ENCODE measurements at regions not wholly inside any gene's neighbourhood (a gene's known extent, or its start where the extent isn't known, plus 50 kb on each side); places are given as distances from the start of the nearest gene placed in this dataset.

GRCh38 chr9:26657958-26658357, 234.6 kb downstream of the CAAP1 start:
- Histone ChIP-seq H3K27ac (ENCODE audit: low read depth, low read length) (no peak overlapping the region), H3K4me1 (replicated peaks in 1 of 4; ENCODE audit: control insufficient read depth in 3 of 4, insufficient read depth in 4 of 4, low read length in 3 of 4) (no peaks in the 10 kb centered on the region), H2BK12ac (ENCODE audit: low read depth, low read length) (no peak overlapping the region), H3K27me3 (replicated peaks in 1 of 4; ENCODE audit: control insufficient read depth in 3 of 4, extremely low read depth in 1 of 4, insufficient read depth in 3 of 4, low read length in 3 of 4) (no peaks in the 10 kb centered on the region), H4K20me1 (replicated peaks in 1 of 2; ENCODE audit: control insufficient read depth in 1 of 2, insufficient read depth in 2 of 2, low read length in 2 of 2) (no peaks in the 10 kb centered on the region), H4K8ac (ENCODE audit: extremely low read depth, insufficient read depth, low read length) (no peak overlapping the region), H3K14ac (ENCODE audit: insufficient read length) (no peak overlapping the region), H3K56ac (replicated peaks; ENCODE audit: insufficient read length, low read depth, low read length) (no peak overlapping the region), H2BK20ac (ENCODE audit: low read length) (no peak overlapping the region), H4K5ac (ENCODE audit: insufficient read length, low read depth, low read length) (no peak overlapping the region), H2AFZ (ENCODE audit: low read length) (no peak overlapping the region), H3K4ac (replicated peaks; ENCODE audit: insufficient read length, low read depth, low read length) (no peak overlapping the region), H3K4me2 (ENCODE audit: insufficient read depth in 1 of 2, low read depth in 2 of 2, low read length in 2 of 2) (no peak overlapping the region), H4K91ac (replicated peaks; ENCODE audit: insufficient read length, low read length) (no peak overlapping the region), H3K79me2 (ENCODE audit: control insufficient read depth in 1 of 2, insufficient read depth in 2 of 2, low read length in 2 of 2) (no peaks in the 10 kb centered on the region), H3K79me1 (ENCODE audit: low read depth, low read length) (no peaks in the 10 kb centered on the region), H2BK15ac (ENCODE audit: low read length) (no peak overlapping the region), H3K23ac (ENCODE audit: insufficient read length) (no peak overlapping the region), H2BK120ac (replicated peaks; ENCODE audit: low read depth, low read length) (no peak overlapping the region), H3K18ac (ENCODE audit: extremely low read depth, low read length) (no peak overlapping the region), H3K9me3 (ENCODE audit: insufficient read depth in 2 of 2, low read depth in 1 of 2, low read length in 1 of 2) (no peaks in the 10 kb centered on the region), H3K36me3 (ENCODE audit: control insufficient read depth in 2 of 4, insufficient read depth in 4 of 4, low read length in 3 of 4) (no peaks in the 10 kb centered on the region), H3K9ac (replicated peaks in 1 of 4; ENCODE audit: extremely low read depth in 1 of 4, low read depth in 3 of 4, low read length in 3 of 4) (no peak overlapping the region), H3K23me2 (ENCODE audit: low read depth, low read length) (no peaks in the 10 kb centered on the region), H2AK5ac (ENCODE audit: low read depth, low read length) (no peak overlapping the region), H2BK5ac (ENCODE audit: low read depth, low read length) (no peak overlapping the region), H3K4me3 (ENCODE audit: extremely low read depth in 1 of 4, insufficient read depth in 2 of 4, low read depth in 3 of 4, low read length in 4 of 4) (no peak overlapping the region)
- CTCF ChIA-PET (ENCODE audit: partially characterized antibody) = interaction anchor here (0.7 to 1.8 kb wide), 4 partner anchors 44 to 199 kb away, joined by 3 to 4 read pairs (median 4); no protein-coding TSS in a partner anchor
- FAIRE-seq (no peak), DNase-seq (ENCODE audit: low read depth in 1 of 2, low spot score in 2 of 2) (no peak)
- WGBS, 2 experiments (ENCODE audit: extremely low coverage in 1 of 2, insufficient coverage in 1 of 2, insufficient read length in 1 of 2, insufficient replicate concordance in 2 of 2, low coverage in 1 of 2, low lambda C conversion rate in 2 of 2, missing lambda C conversion rate in 1 of 2) = 93% methylated on average over 2 of the region's 2 CpGs; no CpG with 5 or more reads in 1 of the 2 experiments
- POLR2A ChIA-PET (ENCODE audit: partially characterized antibody) = no interaction called here
- TF ChIP-seq NANOG (IDR thresholded peaks at IDR 0.05; ENCODE audit: insufficient read depth, low read depth, low read length, poor library complexity, severe bottlenecking) (no peak), KDM1A (IDR thresholded peaks at IDR 0.05; ENCODE audit: borderline replicate concordance, low read length) (no peak), ZNF274 (IDR thresholded peaks at IDR 0.05; ENCODE audit: borderline replicate concordance, extremely low read depth, low read length) (no peak), BACH1 (IDR thresholded peaks at IDR 0.05; ENCODE audit: low read length) (no peak), POLR2AphosphoS5 (IDR thresholded peaks at IDR 0.05; ENCODE audit: low read depth, low read length) (no peak), BCL11A (IDR thresholded peaks at IDR 0.05; ENCODE audit: low read depth in 2 of 2, low read length in 2 of 2) (no peak), PHF8 (conservative IDR thresholded peaks at IDR 0.05; ENCODE audit: low read depth, low read length) (no peak), HDAC6 (IDR thresholded peaks at IDR 0.05; ENCODE audit: low read depth, low read length) (no peak), JUN (IDR thresholded peaks at IDR 0.05; ENCODE audit: low read depth, low read length) (no peak), CEBPB (IDR thresholded peaks at IDR 0.05; ENCODE audit: low read depth, low read length) (no peak), CBX5 (IDR thresholded peaks at IDR 0.05; ENCODE audit: low read depth, low read length) (no peak), KDM5A (IDR thresholded peaks at IDR 0.05; ENCODE audit: low read length) (no peak), FOSL1 (IDR thresholded peaks at IDR 0.05; ENCODE audit: insufficient read depth, low read depth, low read length) (no peak), ASH2L (IDR thresholded peaks at IDR 0.05; ENCODE audit: low read length) (no peak), SIN3A (conservative IDR thresholded peaks at IDR 0.05 in 1 of 2, IDR thresholded peaks at IDR 0.05 in 1 of 2; ENCODE audit: low read depth in 1 of 2, low read length in 2 of 2) (no peak), EZH2 (IDR thresholded peaks at IDR 0.05; ENCODE audit: low read depth, low read length, severe bottlenecking) (no peak)
